GM23338 (cell line): ENCODE measurements at regions not wholly inside any gene's neighbourhood (a gene's known extent, or its start where the extent isn't known, plus 50 kb on each side); places are given as distances from the start of the nearest gene placed in this dataset.

Experiments
- ATAC-seq: fragments of 200-7000 bp; cut with Tn5 transposase; 3 replicates; pipeline ENCODE4 v1.9.1; 2020
- DNase-seq: peaks from one replicate; pipeline ENCODE4 v3.0.0-alpha.2; 2015; ENCODE audit warnings: low spot score
- H2AFZ ChIP-seq: fragments of 200-600 bp; sonication (generic); 2 replicates; pipeline ENCODE4 v1.8.0; 2016; ENCODE audit warnings: antibody characterized with exemption, mild to moderate bottlenecking, moderate library complexity
- H3F3A ChIP-seq: fragments of 200-600 bp; sonication (generic); replicated peaks from 2 replicates; pipeline ENCODE4 v1.8.0; 2017; ENCODE audit warnings: antibody characterized with exemption, mixed run types, low read depth
- H3K27ac ChIP-seq: fragments of 200-600 bp; sonication (generic); 2 replicates; pipeline ENCODE4 v1.6.1; 2016; ENCODE audit warnings: low read depth
- H3K27me3 ChIP-seq: fragments of 200-600 bp; sonication (generic); 2 replicates; pipeline ENCODE4 v1.8.0; 2016; ENCODE audit warnings: mild to moderate bottlenecking, mixed run types, moderate library complexity; ENCODE audit not compliant: insufficient read depth
- H3K36me3 ChIP-seq: fragments of 200-600 bp; sonication (generic); 2 replicates; pipeline ENCODE4 v1.8.0; 2016; ENCODE audit warnings: mild to moderate bottlenecking; ENCODE audit not compliant: insufficient read depth
- H3K4me1 ChIP-seq: fragments of 200-600 bp; sonication (generic); 2 replicates; pipeline ENCODE4 v1.8.0; 2016; ENCODE audit warnings: mild to moderate bottlenecking, moderate library complexity; ENCODE audit not compliant: insufficient read depth
- H3K4me2 ChIP-seq: fragments of 200-600 bp; sonication (generic); 2 replicates; pipeline ENCODE4 v1.7.1; 2017; ENCODE audit warnings: mixed run types
- H3K4me3 ChIP-seq: fragments of 200-600 bp; sonication (generic); 2 replicates; pipeline ENCODE4 v1.6.1; 2016; ENCODE audit warnings: mixed run types
- H3K79me2 ChIP-seq: fragments of 200-600 bp; sonication (generic); replicated peaks from 2 replicates; pipeline ENCODE4 v1.8.0; 2017; ENCODE audit warnings: mild to moderate bottlenecking; ENCODE audit not compliant: insufficient read depth
- H3K9me2 ChIP-seq: fragments of 200-600 bp; sonication (generic); 2 replicates; pipeline ENCODE4 v1.8.0; 2017; ENCODE audit not compliant: insufficient read depth
- H4K20me1 ChIP-seq: fragments of 200-600 bp; sonication (generic); replicated peaks from 2 replicates; pipeline ENCODE4 v1.8.0; 2017; ENCODE audit warnings: mild to moderate bottlenecking; ENCODE audit not compliant: insufficient read depth
- H3K27ac Mint-ChIP-seq: 2 replicates; pipeline ENCODE4 v1.8.0; 2020; ENCODE audit warnings: inconsistent platforms, mild to moderate bottlenecking, moderate library complexity, mixed read lengths
- H3K27me3 Mint-ChIP-seq: 3 replicates; pipeline ENCODE4 v1.8.0; 2022; ENCODE audit warnings: low read depth, mild to moderate bottlenecking, moderate library complexity, mixed read lengths, inconsistent platforms; ENCODE audit not compliant: insufficient read depth, poor library complexity
- H3K36me3 Mint-ChIP-seq: 3 replicates; pipeline ENCODE4 v1.8.0; 2021; ENCODE audit warnings: low read depth, mild to moderate bottlenecking, inconsistent platforms, moderate library complexity, mixed read lengths
- H3K4me1 Mint-ChIP-seq: 3 replicates; pipeline ENCODE4 v1.8.0; 2020; ENCODE audit warnings: mild to moderate bottlenecking, inconsistent platforms, mixed read lengths
- H3K4me3 Mint-ChIP-seq: 3 replicates; pipeline ENCODE4 v1.8.0; 2021; ENCODE audit warnings: moderate library complexity, mild to moderate bottlenecking, inconsistent platforms, mixed read lengths
- H3K9me3 Mint-ChIP-seq: 3 replicates; pipeline ENCODE4 v1.8.0; 2020; ENCODE audit warnings: moderate library complexity, mild to moderate bottlenecking, inconsistent platforms, mixed read lengths
- ETS1 ChIP-seq: IDR thresholded peaks from 2 replicates; pipeline ENCODE4 v1.6.1; 2016; ENCODE audit warnings: antibody characterized with exemption
- EZH2 ChIP-seq: fragments of 200-600 bp; sonication (generic); IDR thresholded peaks from one replicate; pipeline ENCODE4 v1.8.0; 2017; ENCODE audit warnings: antibody characterized with exemption, mild to moderate bottlenecking, low read depth; ENCODE audit not compliant: unreplicated experiment
- EZH2phosphoT487 ChIP-seq: fragments of 200-600 bp; sonication (generic); IDR thresholded peaks from one replicate; pipeline ENCODE4 v1.8.1; 2018; ENCODE audit warnings: antibody characterized with exemption; ENCODE audit not compliant: unreplicated experiment
- JUNB ChIP-seq: IDR thresholded peaks from one replicate; pipeline ENCODE4 v1.6.1; 2016; ENCODE audit warnings: antibody characterized with exemption; ENCODE audit not compliant: unreplicated experiment
- NANOG ChIP-seq: IDR thresholded peaks from 2 replicates; pipeline ENCODE4 v1.6.1; 2016; ENCODE audit warnings: antibody characterized with exemption, borderline replicate concordance
- STAT1 ChIP-seq: IDR thresholded peaks from one replicate; pipeline ENCODE4 v1.6.1; 2016; ENCODE audit warnings: antibody characterized with exemption; ENCODE audit not compliant: unreplicated experiment
- ZNF331 ChIP-seq: fragments of 250-450 bp; sonication (Bioruptor Pico); IDR thresholded peaks from 2 replicates; pipeline ENCODE4 v1.5.0; 2020; ENCODE audit warnings: low read depth, mild to moderate bottlenecking, moderate library complexity
- TF ChIP-seq, protein P1 (sequence below), 2 experiments: fragments of 200-600 bp in 1 of 2; sonication (generic) in 1 of 2; conservative IDR thresholded peaks; 2 replicates each; pipeline versions ENCODE4 v1.5.1 to v1.6.1; 2016 to 2017; ENCODE audit warnings: antibody characterized with exemption in 2 of 2, low read depth in 2 of 2, mild to moderate bottlenecking in 2 of 2, moderate library complexity in 1 of 2
- TF ChIP-seq, protein P2 (sequence below): fragments of 250-450 bp; sonication (Bioruptor Pico); IDR thresholded peaks from 2 replicates; pipeline ENCODE4 v1.5.0; 2020; ENCODE audit warnings: mild to moderate bottlenecking, moderate library complexity

DNA sequence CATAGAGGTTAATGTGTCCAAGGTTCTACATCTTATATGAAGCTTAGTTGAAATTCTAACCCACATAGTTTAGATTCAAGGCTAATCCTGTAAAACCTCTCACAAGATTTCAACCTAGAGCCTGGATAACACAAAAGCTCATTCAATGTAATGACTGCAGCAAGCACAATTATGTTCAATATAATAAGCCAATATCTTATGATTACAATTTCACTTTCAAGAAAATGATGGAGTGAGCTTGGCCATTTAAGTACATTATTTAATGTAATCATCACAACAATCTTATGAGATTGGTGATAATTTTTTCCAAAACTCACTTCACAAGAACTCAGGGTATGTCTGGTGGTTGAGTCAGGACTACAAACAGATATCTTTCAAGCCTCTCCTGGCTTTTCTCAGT is 1140.8 kb upstream of the WWC1 start (continued):
- no peak for TF ChIP-seq ETS1
- TF ChIP-seq NANOG = no peak
- TF ChIP-seq, protein P1, sequence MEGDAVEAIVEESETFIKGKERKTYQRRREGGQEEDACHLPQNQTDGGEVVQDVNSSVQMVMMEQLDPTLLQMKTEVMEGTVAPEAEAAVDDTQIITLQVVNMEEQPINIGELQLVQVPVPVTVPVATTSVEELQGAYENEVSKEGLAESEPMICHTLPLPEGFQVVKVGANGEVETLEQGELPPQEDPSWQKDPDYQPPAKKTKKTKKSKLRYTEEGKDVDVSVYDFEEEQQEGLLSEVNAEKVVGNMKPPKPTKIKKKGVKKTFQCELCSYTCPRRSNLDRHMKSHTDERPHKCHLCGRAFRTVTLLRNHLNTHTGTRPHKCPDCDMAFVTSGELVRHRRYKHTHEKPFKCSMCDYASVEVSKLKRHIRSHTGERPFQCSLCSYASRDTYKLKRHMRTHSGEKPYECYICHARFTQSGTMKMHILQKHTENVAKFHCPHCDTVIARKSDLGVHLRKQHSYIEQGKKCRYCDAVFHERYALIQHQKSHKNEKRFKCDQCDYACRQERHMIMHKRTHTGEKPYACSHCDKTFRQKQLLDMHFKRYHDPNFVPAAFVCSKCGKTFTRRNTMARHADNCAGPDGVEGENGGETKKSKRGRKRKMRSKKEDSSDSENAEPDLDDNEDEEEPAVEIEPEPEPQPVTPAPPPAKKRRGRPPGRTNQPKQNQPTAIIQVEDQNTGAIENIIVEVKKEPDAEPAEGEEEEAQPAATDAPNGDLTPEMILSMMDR (conservative IDR thresholded peaks at IDR 0.05; ENCODE audit: low read depth in 2 of 2) = no peak
- TF ChIP-seq STAT1 = no peak

GRCh38 chr5:167152561-167152960 is 1138.9 kb upstream of the WWC1 start:
- no peak overlapping the region for H3K27ac Mint-ChIP-seq
- no peaks in the 10 kb centered on the region for H3K27me3 Mint-ChIP-seq
- Histone ChIP-seq H2AFZ (no peak overlapping the region), H3K79me2 (no peaks in the 10 kb centered on the region), H3K9me2 (no peaks in the 10 kb centered on the region), H3K27ac (no peak overlapping the region), H3K27me3 (no peaks in the 10 kb centered on the region), H4K20me1 (no peaks in the 10 kb centered on the region), H3K4me1 (peaks cover 16% of the 10 kb centered on the region), H3K36me3 (no peaks in the 10 kb centered on the region), H3F3A (no peaks in the 10 kb centered on the region), H3K4me2 (no peak overlapping the region), H3K4me3 (no peak overlapping the region)
- H3K36me3 Mint-ChIP-seq = no peaks in the 10 kb centered on the region
- H3K4me3 Mint-ChIP-seq = no peak overlapping the region
- no peaks in the 10 kb centered on the region for H3K9me3 Mint-ChIP-seq
- H3K4me1 Mint-ChIP-seq = peaks cover 17% of the 10 kb centered on the region; the same call in 2 of the 3 replicates
- TF ChIP-seq EZH2 (no peak), ETS1 (no peak), EZH2phosphoT487 (no peak), ZNF331 (CRISPR knock-in tag) (no peak), JUNB (no peak), NANOG (no peak)
- TF ChIP-seq, protein P2, sequence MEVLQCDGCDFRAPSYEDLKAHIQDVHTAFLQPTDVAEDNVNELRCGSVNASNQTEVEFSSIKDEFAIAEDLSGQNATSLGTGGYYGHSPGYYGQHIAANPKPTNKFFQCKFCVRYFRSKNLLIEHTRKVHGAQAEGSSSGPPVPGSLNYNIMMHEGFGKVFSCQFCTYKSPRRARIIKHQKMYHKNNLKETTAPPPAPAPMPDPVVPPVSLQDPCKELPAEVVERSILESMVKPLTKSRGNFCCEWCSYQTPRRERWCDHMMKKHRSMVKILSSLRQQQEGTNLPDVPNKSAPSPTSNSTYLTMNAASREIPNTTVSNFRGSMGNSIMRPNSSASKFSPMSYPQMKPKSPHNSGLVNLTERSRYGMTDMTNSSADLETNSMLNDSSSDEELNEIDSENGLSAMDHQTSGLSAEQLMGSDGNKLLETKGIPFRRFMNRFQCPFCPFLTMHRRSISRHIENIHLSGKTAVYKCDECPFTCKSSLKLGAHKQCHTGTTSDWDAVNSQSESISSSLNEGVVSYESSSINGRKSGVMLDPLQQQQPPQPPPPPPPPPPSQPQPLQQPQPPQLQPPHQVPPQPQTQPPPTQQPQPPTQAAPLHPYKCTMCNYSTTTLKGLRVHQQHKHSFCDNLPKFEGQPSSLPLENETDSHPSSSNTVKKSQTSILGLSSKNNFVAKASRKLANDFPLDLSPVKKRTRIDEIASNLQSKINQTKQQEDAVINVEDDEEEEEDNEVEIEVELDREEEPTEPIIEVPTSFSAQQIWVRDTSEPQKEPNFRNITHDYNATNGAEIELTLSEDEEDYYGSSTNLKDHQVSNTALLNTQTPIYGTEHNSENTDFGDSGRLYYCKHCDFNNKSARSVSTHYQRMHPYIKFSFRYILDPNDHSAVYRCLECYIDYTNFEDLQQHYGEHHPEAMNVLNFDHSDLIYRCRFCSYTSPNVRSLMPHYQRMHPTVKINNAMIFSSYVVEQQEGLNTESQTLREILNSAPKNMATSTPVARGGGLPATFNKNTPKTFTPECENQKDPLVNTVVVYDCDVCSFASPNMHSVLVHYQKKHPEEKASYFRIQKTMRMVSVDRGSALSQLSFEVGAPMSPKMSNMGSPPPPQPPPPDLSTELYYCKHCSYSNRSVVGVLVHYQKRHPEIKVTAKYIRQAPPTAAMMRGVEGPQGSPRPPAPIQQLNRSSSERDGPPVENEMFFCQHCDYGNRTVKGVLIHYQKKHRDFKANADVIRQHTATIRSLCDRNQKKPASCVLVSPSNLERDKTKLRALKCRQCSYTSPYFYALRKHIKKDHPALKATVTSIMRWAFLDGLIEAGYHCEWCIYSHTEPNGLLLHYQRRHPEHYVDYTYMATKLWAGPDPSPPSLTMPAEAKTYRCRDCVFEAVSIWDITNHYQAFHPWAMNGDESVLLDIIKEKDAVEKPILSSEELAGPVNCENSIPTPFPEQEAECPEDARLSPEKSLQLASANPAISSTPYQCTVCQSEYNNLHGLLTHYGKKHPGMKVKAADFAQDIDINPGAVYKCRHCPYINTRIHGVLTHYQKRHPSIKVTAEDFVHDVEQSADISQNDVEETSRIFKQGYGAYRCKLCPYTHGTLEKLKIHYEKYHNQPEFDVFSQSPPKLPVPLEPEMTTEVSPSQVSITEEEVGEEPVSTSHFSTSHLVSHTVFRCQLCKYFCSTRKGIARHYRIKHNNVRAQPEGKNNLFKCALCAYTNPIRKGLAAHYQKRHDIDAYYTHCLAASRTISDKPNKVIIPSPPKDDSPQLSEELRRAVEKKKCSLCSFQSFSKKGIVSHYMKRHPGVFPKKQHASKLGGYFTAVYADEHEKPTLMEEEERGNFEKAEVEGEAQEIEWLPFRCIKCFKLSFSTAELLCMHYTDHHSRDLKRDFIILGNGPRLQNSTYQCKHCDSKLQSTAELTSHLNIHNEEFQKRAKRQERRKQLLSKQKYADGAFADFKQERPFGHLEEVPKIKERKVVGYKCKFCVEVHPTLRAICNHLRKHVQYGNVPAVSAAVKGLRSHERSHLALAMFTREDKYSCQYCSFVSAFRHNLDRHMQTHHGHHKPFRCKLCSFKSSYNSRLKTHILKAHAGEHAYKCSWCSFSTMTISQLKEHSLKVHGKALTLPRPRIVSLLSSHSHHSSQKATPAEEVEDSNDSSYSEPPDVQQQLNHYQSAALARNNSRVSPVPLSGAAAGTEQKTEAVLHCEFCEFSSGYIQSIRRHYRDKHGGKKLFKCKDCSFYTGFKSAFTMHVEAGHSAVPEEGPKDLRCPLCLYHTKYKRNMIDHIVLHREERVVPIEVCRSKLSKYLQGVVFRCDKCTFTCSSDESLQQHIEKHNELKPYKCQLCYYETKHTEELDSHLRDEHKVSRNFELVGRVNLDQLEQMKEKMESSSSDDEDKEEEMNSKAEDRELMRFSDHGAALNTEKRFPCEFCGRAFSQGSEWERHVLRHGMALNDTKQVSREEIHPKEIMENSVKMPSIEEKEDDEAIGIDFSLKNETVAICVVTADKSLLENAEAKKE = no peak
- TF ChIP-seq, protein P1 (conservative IDR thresholded peaks at IDR 0.05; ENCODE audit: low read depth in 2 of 2) = no peak
- no peak for DNase-seq
- ATAC-seq = no peak
